Effector memory CD8-positive, alpha-beta T cell (primary cell): ENCODE measurements at regions not wholly inside any gene's neighbourhood (a gene's known extent, or its start where the extent isn't known, plus 50 kb on each side); places are given as distances from the start of the nearest gene placed in this dataset.

Experiments
- ATAC-seq: fragments of 150-1000 bp; cut with Tn5 transposase; replicated peaks from 2 replicates; pipeline ENCODE4 v1.10.0; 2021; ENCODE audit warnings: mild to moderate bottlenecking, moderate library complexity
- DNase-seq, 3 experiments: peaks; one replicate each; pipeline ENCODE4 v3.0.0; 2021
- H3K27ac Mint-ChIP-seq, 2 donors: one replicate each; pipeline ENCODE4 v1.8.0; 2022; ENCODE audit warnings: mild to moderate bottlenecking in 2 of 2, mixed read lengths in 2 of 2, moderate library complexity in 2 of 2
- H3K27me3 Mint-ChIP-seq, 2 donors: one replicate each; pipeline ENCODE4 v1.8.0; 2022; ENCODE audit warnings: mixed read lengths in 2 of 2
- H3K36me3 Mint-ChIP-seq: one replicate; pipeline ENCODE4 v1.8.0; 2022; ENCODE audit warnings: mild to moderate bottlenecking, moderate library complexity, mixed read lengths; ENCODE audit not compliant: insufficient read depth
- H3K4me1 Mint-ChIP-seq, 2 donors: one replicate each; pipeline ENCODE4 v1.8.0; 2022; ENCODE audit warnings: low read depth in 2 of 2, mixed read lengths in 2 of 2
- H3K4me3 Mint-ChIP-seq, 2 donors: one replicate each; pipeline ENCODE4 v1.8.0; 2022; ENCODE audit warnings: mild to moderate bottlenecking in 2 of 2, mixed read lengths in 2 of 2, moderate library complexity in 2 of 2
- H3K9me3 Mint-ChIP-seq, 2 donors: one replicate each; pipeline ENCODE4 v1.8.0; 2022; ENCODE audit warnings: mixed read lengths in 2 of 2

GRCh38 chr15:96593735-96594134 lies 263.2 kb downstream of the NR2F2 start:
- Mint-ChIP-seq H3K27me3 (peaks cover 0 to 9% of the 10 kb centered on the region in 2 donors), H3K27ac (no peak overlapping the region), H3K4me3 (no peak overlapping the region), H3K36me3 (no peaks in the 10 kb centered on the region), H3K9me3 (no peaks in the 10 kb centered on the region), H3K4me1 (no peaks in the 10 kb centered on the region)
- no peak for ATAC-seq
- no peak for DNase-seq

GRCh38 chr15:96595951-96596350 lies 265.5 kb downstream of the NR2F2 start:
- Mint-ChIP-seq H3K27ac (no peak overlapping the region), H3K4me3 (no peak overlapping the region), H3K27me3 (peaks cover 0 to 3% of the 10 kb centered on the region in 2 donors), H3K4me1 (no peaks in the 10 kb centered on the region), H3K36me3 (no peaks in the 10 kb centered on the region), H3K9me3 (no peaks in the 10 kb centered on the region)
- DNase-seq (no peak), ATAC-seq (no peak)

GRCh38 chr15:96598514-96598913 lies 268.0 kb downstream of the NR2F2 start:
- H3K27me3 Mint-ChIP-seq: no peaks in the 10 kb centered on the region
- DNase-seq: no peak
- H3K27ac Mint-ChIP-seq: no peak overlapping the region
- no peak for ATAC-seq
- H3K9me3 Mint-ChIP-seq: no peaks in the 10 kb centered on the region
- no peaks in the 10 kb centered on the region for H3K4me1 Mint-ChIP-seq
- no peaks in the 10 kb centered on the region for H3K36me3 Mint-ChIP-seq
- H3K4me3 Mint-ChIP-seq: no peak overlapping the region

GRCh38 chr15:96599268-96599667 lies 268.8 kb downstream of the NR2F2 start:
- H3K9me3 Mint-ChIP-seq: no peaks in the 10 kb centered on the region
- H3K4me1 Mint-ChIP-seq: no peaks in the 10 kb centered on the region
- no peak overlapping the region for H3K27ac Mint-ChIP-seq
- no peak for ATAC-seq
- no peaks in the 10 kb centered on the region for H3K27me3 Mint-ChIP-seq
- DNase-seq: no peak
- no peaks in the 10 kb centered on the region for H3K36me3 Mint-ChIP-seq
- no peak overlapping the region for H3K4me3 Mint-ChIP-seq

- DNase-seq (no peak), ATAC-seq (no peak)
- Mint-ChIP-seq H3K4me3 (no peak overlapping the region), H3K27me3 (no peaks in the 10 kb centered on the region), H3K4me1 (no peaks in the 10 kb centered on the region), H3K9me3 (no peaks in the 10 kb centered on the region), H3K27ac (no peak overlapping the region), H3K36me3 (no peaks in the 10 kb centered on the region)
Measured at GRCh38 chr15:96600350-96600749, 269.9 kb downstream of the NR2F2 start.

- Mint-ChIP-seq H3K4me1 (no peaks in the 10 kb centered on the region), H3K9me3 (peaks cover 0 to 2% of the 10 kb centered on the region in 2 donors), H3K27ac (no peak overlapping the region), H3K36me3 (no peaks in the 10 kb centered on the region), H3K4me3 (no peak overlapping the region), H3K27me3 (no peaks in the 10 kb centered on the region)
- DNase-seq (no peak), ATAC-seq (no peak)
Measured at GRCh38 chr15:96606617-96607016, 276.1 kb downstream of the NR2F2 start.

GRCh38 chr15:96610757-96611156 lies 280.3 kb downstream of the NR2F2 start:
- no peaks in the 10 kb centered on the region for H3K4me1 Mint-ChIP-seq
- peaks cover 2 to 7% of the 10 kb centered on the region in 2 donors for H3K9me3 Mint-ChIP-seq
- no peaks in the 10 kb centered on the region for H3K36me3 Mint-ChIP-seq
- H3K4me3 Mint-ChIP-seq: no peak overlapping the region
- DNase-seq: no peak
- no peak for ATAC-seq
- no peak overlapping the region for H3K27ac Mint-ChIP-seq
- H3K27me3 Mint-ChIP-seq: peaks cover 0 to 6% of the 10 kb centered on the region in 2 donors

- peaks cover 2 to 15% of the 10 kb centered on the region in 2 donors for H3K9me3 Mint-ChIP-seq
- H3K4me3 Mint-ChIP-seq: no peak overlapping the region
Measured at GRCh38 chr15:96612917-96613316, 282.4 kb downstream of the NR2F2 start.

GRCh38 chr15:96619174-96619573 lies 288.7 kb downstream of the NR2F2 start:
- peaks cover 0 to 7% of the 10 kb centered on the region in 2 donors for H3K9me3 Mint-ChIP-seq
- DNase-seq (no peak), ATAC-seq (no peak)
- peaks cover 6 to 9% of the 10 kb centered on the region in 2 donors for H3K27me3 Mint-ChIP-seq
- no peaks in the 10 kb centered on the region for H3K4me1 Mint-ChIP-seq
- H3K36me3 Mint-ChIP-seq: no peaks in the 10 kb centered on the region
- H3K27ac Mint-ChIP-seq: no peak overlapping the region
- no peak overlapping the region for H3K4me3 Mint-ChIP-seq

More at GRCh38 chr15:96612917-96613316, 282.4 kb downstream of the NR2F2 start:
- H3K4me1 Mint-ChIP-seq: no peaks in the 10 kb centered on the region
- H3K36me3 Mint-ChIP-seq: no peaks in the 10 kb centered on the region
- no peak overlapping the region for H3K27ac Mint-ChIP-seq
- H3K27me3 Mint-ChIP-seq: peaks cover 6 to 11% of the 10 kb centered on the region in 2 donors
- no peak for ATAC-seq
- no peak for DNase-seq

- no peaks in the 10 kb centered on the region for H3K9me3 Mint-ChIP-seq
- DNase-seq (no peak), ATAC-seq (no peak)
- H3K27me3 Mint-ChIP-seq: peaks cover 3 to 5% of the 10 kb centered on the region in 2 donors
- no peak overlapping the region for H3K4me3 Mint-ChIP-seq
- H3K27ac Mint-ChIP-seq: no peak overlapping the region
- H3K36me3 Mint-ChIP-seq: no peaks in the 10 kb centered on the region
- no peaks in the 10 kb centered on the region for H3K4me1 Mint-ChIP-seq
Measured at GRCh38 chr15:96622714-96623113, 292.2 kb downstream of the NR2F2 start.

- H3K27ac Mint-ChIP-seq: no peak overlapping the region
Measured at GRCh38 chr15:96625256-96625655, 294.8 kb downstream of the NR2F2 start.

GRCh38 chr15:96627031-96627568 lies 296.6 kb downstream of the NR2F2 start:
- Mint-ChIP-seq H3K27me3 (no peaks in the 10 kb centered on the region), H3K27ac (no peak overlapping the region), H3K36me3 (no peaks in the 10 kb centered on the region)

More at GRCh38 chr15:96625256-96625655, 294.8 kb downstream of the NR2F2 start:
- Mint-ChIP-seq H3K4me1 (no peaks in the 10 kb centered on the region), H3K4me3 (no peak overlapping the region), H3K36me3 (no peaks in the 10 kb centered on the region), H3K9me3 (no peaks in the 10 kb centered on the region), H3K27me3 (no peaks in the 10 kb centered on the region)
- ATAC-seq: no peak
- DNase-seq: no peak

GRCh38 chr15:96629511-96629910 lies 299.0 kb downstream of the NR2F2 start:
- no peak overlapping the region for H3K27ac Mint-ChIP-seq
- no peak for ATAC-seq
- no peaks in the 10 kb centered on the region for H3K9me3 Mint-ChIP-seq
- H3K4me3 Mint-ChIP-seq: no peak overlapping the region
- H3K4me1 Mint-ChIP-seq: no peaks in the 10 kb centered on the region
- no peak for DNase-seq
- H3K36me3 Mint-ChIP-seq: no peaks in the 10 kb centered on the region
- H3K27me3 Mint-ChIP-seq: no peaks in the 10 kb centered on the region

More at GRCh38 chr15:96627031-96627568, 296.6 kb downstream of the NR2F2 start:
- Mint-ChIP-seq H3K9me3 (no peaks in the 10 kb centered on the region), H3K4me1 (no peaks in the 10 kb centered on the region), H3K4me3 (no peak overlapping the region)
- no peak for DNase-seq
- ATAC-seq: no peak

GRCh38 chr15:96638793-96639192 lies 308.3 kb downstream of the NR2F2 start:
- DNase-seq (no peak), ATAC-seq (no peak)
- Mint-ChIP-seq H3K9me3 (peaks cover 0 to 7% of the 10 kb centered on the region in 2 donors), H3K36me3 (no peaks in the 10 kb centered on the region), H3K27ac (no peak overlapping the region), H3K4me1 (no peaks in the 10 kb centered on the region), H3K27me3 (no peaks in the 10 kb centered on the region), H3K4me3 (no peak overlapping the region)

GRCh38 chr15:96645796-96646195 lies 315.3 kb downstream of the NR2F2 start:
- no peaks in the 10 kb centered on the region for H3K27me3 Mint-ChIP-seq
- no peak overlapping the region for H3K4me3 Mint-ChIP-seq
- no peaks in the 10 kb centered on the region for H3K4me1 Mint-ChIP-seq
- ATAC-seq (no peak), DNase-seq (no peak)
- no peak overlapping the region for H3K27ac Mint-ChIP-seq
- H3K36me3 Mint-ChIP-seq: peaks cover 3% of the 10 kb centered on the region
- H3K9me3 Mint-ChIP-seq: peaks cover 2 to 19% of the 10 kb centered on the region in 2 donors
